Medulla oblongata (tissue), 1 donor: ENCODE measurements at regions not wholly inside any gene's neighbourhood (a gene's known extent, or its start where the extent isn't known, plus 50 kb on each side); places are given as distances from the start of the nearest gene placed in this dataset.
"Not testable (repeated sequence)": the region's sequence is repeated elsewhere in the genome, so short reads cannot be mapped to it uniquely, and the experiment has no call there.

Source experiments
- DNase-seq: peaks from one replicate; pipeline ENCODE4 v3.0.0-alpha.2; 2015; ENCODE audit errors: extremely low spot score

GRCh38 chr11:96508861-96509260 lies 119.0 kb downstream of the JRKL start:
- no peak for DNase-seq

GRCh38 chr11:96520939-96521338 lies 131.1 kb downstream of the JRKL start:
- no peak for DNase-seq

- DNase-seq: no peak
These were observed 133.8 kb downstream of the JRKL start for GRCh38 chr11:96523656-96524055.

GRCh38 chr11:96524475-96524874 lies 134.7 kb downstream of the JRKL start:
- DNase-seq: no peak

GRCh38 chr11:96530473-96530872 lies 140.7 kb downstream of the JRKL start:
- DNase-seq: no peak

GRCh38 chr11:96538104-96538503 lies 148.3 kb downstream of the JRKL start:
- DNase-seq: no peak

- DNase-seq: no peak
These were observed 148.8 kb downstream of the JRKL start for GRCh38 chr11:96538622-96539021.

- DNase-seq: no peak
These were observed 151.1 kb downstream of the JRKL start for GRCh38 chr11:96540875-96541274.

- DNase-seq: no peak
These were observed 153.4 kb downstream of the JRKL start for GRCh38 chr11:96543177-96543576.

- not testable (repeated sequence) for DNase-seq
These were observed 155.4 kb downstream of the JRKL start for GRCh38 chr11:96545192-96545591.

GRCh38 chr11:96551136-96551535 lies 161.3 kb downstream of the JRKL start:
- DNase-seq: no peak

- DNase-seq: no peak
These were observed 164.5 kb downstream of the JRKL start for GRCh38 chr11:96554236-96554820.

- DNase-seq: not testable (repeated sequence)
These were observed 166.0 kb downstream of the JRKL start for GRCh38 chr11:96555826-96556225.

GRCh38 chr11:96560727-96561126 lies 170.9 kb downstream of the JRKL start:
- not testable (repeated sequence) for DNase-seq

- DNase-seq: no peak
These were observed 177.4 kb downstream of the JRKL start for GRCh38 chr11:96567176-96567575.

- no peak for DNase-seq
These were observed 177.9 kb downstream of the JRKL start for GRCh38 chr11:96567667-96568066.

GRCh38 chr11:96576383-96576782 lies 186.6 kb downstream of the JRKL start:
- DNase-seq: no peak

GRCh38 chr11:96578379-96578778 lies 188.6 kb downstream of the JRKL start:
- DNase-seq: no peak

- no peak for DNase-seq
These were observed 189.8 kb downstream of the JRKL start for GRCh38 chr11:96579656-96580055.

GRCh38 chr11:96580476-96581040 lies 190.7 kb downstream of the JRKL start:
- DNase-seq: no peak

- DNase-seq: not testable (repeated sequence)
These were observed 196.4 kb downstream of the JRKL start for GRCh38 chr11:96585944-96586880.

GRCh38 chr11:96588793-96589192 lies 199.0 kb downstream of the JRKL start:
- not testable (repeated sequence) for DNase-seq

GRCh38 chr11:96595011-96595410 lies 205.2 kb downstream of the JRKL start:
- no peak for DNase-seq
